SK-N-SH (cell line): ENCODE measurements at regions not wholly inside any gene's neighbourhood (a gene's known extent, or its start where the extent isn't known, plus 50 kb on each side); places are given as distances from the start of the nearest gene placed in this dataset.

ENCODE experiments used
- CHD2 ChIP-seq: fragments of 150-350 bp; IDR thresholded peaks from 2 replicates; pipeline ENCODE4 v1.6.1; 2018; ENCODE audit warnings: low read length; ENCODE audit not compliant: partially characterized antibody
- CTCF ChIP-seq: fragments of 200-600 bp; sonication (generic); IDR thresholded peaks from 2 replicates; pipeline ENCODE4 v1.6.1; 2017; ENCODE audit warnings: antibody characterized with exemption, mild to moderate bottlenecking, moderate library complexity
- EP300 ChIP-seq, 2 experiments: IDR thresholded peaks; 2 replicates each; pipeline versions ENCODE4 v1.4.0 to v1.6.1; 2012; ENCODE audit warnings: borderline replicate concordance in 1 of 2, low read depth in 1 of 2, low read length in 1 of 2
- JUND ChIP-seq: IDR thresholded peaks from 2 replicates; pipeline ENCODE4 v1.4.0; 2012
- MAX ChIP-seq: IDR thresholded peaks from 2 replicates; pipeline ENCODE4 v1.4.0; 2012; ENCODE audit warnings: low read depth
- MXI1 ChIP-seq: IDR thresholded peaks from 2 replicates; pipeline ENCODE4 v1.6.1; 2012; ENCODE audit warnings: mild to moderate bottlenecking, low read depth, low read length, improper control_type of control experiment
- POLR2AphosphoS5 ChIP-seq: IDR thresholded peaks from 2 replicates; pipeline ENCODE4 v1.6.1; 2012; ENCODE audit warnings: low read depth, low read length
- RCOR1 ChIP-seq: fragments of 150-350 bp; IDR thresholded peaks from 2 replicates; pipeline ENCODE4 v1.6.1; 2017; ENCODE audit warnings: antibody characterized with exemption, low read length
- REST ChIP-seq: IDR thresholded peaks from 2 replicates; pipeline ENCODE4 v1.6.1; 2012; ENCODE audit warnings: mild to moderate bottlenecking, low read depth, low read length, moderate library complexity
- SIN3A ChIP-seq: IDR thresholded peaks from 2 replicates; pipeline ENCODE4 v1.6.1; 2012; ENCODE audit warnings: low read depth, mild to moderate bottlenecking, low read length, moderate library complexity, borderline replicate concordance
- TAF1 ChIP-seq: IDR thresholded peaks from 2 replicates; pipeline ENCODE4 v1.6.1; 2012; ENCODE audit warnings: low read depth, mild to moderate bottlenecking, low read length, moderate library complexity, borderline replicate concordance
- TEAD4 ChIP-seq: IDR thresholded peaks from 2 replicates; pipeline ENCODE4 v1.4.0; 2012; ENCODE audit warnings: mild to moderate bottlenecking, borderline replicate concordance; ENCODE audit not compliant: insufficient read depth
- YY1 ChIP-seq: IDR thresholded peaks from 2 replicates; pipeline ENCODE4 v1.4.0; 2012; ENCODE audit warnings: low read depth, mild to moderate bottlenecking
- ZBTB33 ChIP-seq: IDR thresholded peaks from 2 replicates; pipeline ENCODE4 v1.4.0; 2012; ENCODE audit warnings: low read depth, borderline replicate concordance

GRCh38 chr6:100101644-100102043 is 107.6 kb upstream of the MCHR2 start:
- TF ChIP-seq MAX (no peak), CTCF (no peak), POLR2AphosphoS5 (no peak), TEAD4 (no peak), SIN3A (no peak), REST (no peak), MXI1 (no peak), CHD2 (no peak), YY1 (no peak), JUND (no peak), EP300 (IDR thresholded peaks at IDR 0.05; ENCODE audit: borderline replicate concordance in 1 of 2, low read depth in 1 of 2, low read length in 1 of 2) (no peak), ZBTB33 (no peak), TAF1 (no peak), RCOR1 (no peak)
